M059J (cell line): ENCODE measurements at regions not wholly inside any gene's neighbourhood (a gene's known extent, or its start where the extent isn't known, plus 50 kb on each side); places are given as distances from the start of the nearest gene placed in this dataset.
"Not testable (repeated sequence)": the region's sequence is repeated elsewhere in the genome, so short reads cannot be mapped to it uniquely, and the experiment has no call there.

Experiments used
- DNase-seq: peaks from one replicate; pipeline ENCODE4 v3.0.0-alpha.2; 2012; ENCODE audit warnings: low read depth

DNA sequence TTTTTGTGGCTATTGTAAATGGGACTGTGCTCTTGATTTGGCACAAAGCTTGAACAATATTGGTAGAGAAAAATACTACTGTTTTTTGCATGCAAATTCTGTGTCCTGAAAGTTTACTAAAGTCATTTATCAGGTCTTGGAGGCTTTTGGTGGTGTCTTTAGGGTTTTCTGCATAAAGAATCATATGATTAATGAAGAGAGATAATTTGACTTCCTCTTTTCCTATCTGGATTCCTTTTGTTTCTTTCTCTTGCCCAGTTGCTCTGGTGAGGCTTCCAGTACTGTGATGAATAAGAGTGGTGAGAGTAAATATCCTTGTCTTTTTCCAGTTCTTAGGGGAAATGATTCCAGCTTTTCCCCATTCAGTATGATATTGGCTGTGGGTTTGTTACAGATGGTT lies 1166.7 kb downstream of the NCAM2 start:
- DNase-seq = no peak

DNA sequence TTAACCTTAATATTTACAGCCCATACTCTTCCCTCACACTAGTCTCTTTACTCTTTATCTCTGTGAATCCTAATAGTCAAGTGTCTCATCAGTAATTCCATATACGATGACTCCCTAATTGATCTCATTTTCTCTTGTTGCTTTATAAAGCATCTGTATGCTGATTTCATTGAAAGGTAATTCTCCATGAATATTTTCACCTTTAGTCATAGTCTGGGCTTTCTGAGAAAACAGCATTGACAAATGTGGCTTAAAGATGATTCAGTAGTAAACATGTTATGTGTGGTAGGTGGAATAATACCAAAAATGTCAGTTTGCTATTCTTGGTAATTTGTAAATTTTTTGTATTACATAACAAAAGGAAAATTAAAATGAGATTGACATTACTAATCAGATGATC lies 1176.5 kb downstream of the NCAM2 start:
- DNase-seq = peak; percentile 19

DNA sequence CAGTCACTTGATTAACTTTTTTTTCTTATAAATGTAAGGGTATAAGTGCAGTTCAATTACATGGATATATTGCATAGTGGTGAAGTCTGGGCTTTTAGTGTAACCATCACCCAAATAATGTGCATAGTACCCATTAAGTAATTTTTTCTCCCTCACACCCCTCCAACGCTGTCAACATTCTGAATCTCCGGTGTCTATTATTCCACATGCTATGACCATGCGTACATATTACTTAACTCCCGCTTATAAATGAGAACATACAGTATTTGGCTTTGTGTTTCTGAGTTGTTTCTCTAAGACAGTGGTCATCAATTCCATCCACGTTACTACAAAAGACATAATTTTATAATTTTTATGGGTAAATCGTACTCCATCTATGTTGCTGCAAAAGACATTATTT lies 1191.1 kb downstream of the NCAM2 start:
- DNase-seq = no peak

DNA sequence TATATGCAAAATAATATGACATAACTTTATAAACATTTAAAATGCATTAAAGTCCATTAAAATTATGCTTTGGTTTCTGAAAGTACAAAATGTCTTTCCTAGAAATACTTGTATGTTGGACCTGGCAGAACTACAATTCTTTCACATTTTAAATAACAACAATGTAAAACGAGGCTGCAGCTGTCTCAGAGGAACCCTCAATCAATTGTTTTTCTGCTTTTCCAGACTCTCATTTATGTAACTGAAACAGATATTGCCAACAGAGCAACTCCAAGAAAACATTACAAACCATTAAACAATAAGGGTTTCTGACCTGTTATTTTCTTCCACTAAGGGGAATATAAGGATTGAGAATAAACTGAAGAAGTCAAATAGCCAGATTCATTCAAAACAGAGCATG lies 1193.4 kb downstream of the NCAM2 start:
- DNase-seq = no peak

DNA sequence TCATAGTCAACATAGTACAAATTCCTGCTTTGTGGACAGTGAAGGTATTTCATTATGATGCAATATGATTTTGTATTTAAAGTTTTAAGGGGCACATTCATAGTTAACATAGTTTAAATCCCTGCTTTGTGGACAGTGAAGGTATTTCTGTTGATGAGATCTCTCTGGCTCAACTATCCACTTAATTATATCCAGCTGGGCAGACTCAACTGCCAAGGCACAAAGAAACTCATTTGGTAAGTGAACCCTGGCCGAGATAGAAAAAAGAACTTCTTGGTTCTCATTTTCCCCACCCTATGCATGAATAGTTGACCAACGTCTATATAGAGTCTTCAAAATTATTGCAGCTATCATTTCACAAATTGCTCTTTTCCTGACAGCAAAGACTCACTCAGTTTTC lies 1194.6 kb downstream of the NCAM2 start:
- DNase-seq = no peak

DNA sequence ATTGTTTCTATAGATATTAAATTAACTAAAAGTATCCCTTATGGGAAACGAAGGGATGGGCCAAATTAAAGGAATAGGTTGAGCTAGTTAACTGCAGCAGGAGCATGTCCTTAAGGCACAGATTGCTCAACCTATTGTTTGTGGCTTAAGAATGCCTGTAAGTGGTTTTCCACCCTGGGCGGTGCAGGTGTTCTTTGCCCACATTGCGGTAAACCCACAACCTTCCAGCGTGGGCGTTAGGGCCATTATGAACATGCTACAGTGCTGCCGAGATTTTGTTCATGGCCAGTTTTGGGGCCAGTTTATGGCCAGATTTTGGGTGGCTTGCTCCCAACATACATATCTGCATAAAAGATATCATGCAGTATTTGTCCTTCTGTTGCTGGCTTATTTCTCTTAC lies 1196.8 kb downstream of the NCAM2 start:
- not testable (repeated sequence) for DNase-seq

DNA sequence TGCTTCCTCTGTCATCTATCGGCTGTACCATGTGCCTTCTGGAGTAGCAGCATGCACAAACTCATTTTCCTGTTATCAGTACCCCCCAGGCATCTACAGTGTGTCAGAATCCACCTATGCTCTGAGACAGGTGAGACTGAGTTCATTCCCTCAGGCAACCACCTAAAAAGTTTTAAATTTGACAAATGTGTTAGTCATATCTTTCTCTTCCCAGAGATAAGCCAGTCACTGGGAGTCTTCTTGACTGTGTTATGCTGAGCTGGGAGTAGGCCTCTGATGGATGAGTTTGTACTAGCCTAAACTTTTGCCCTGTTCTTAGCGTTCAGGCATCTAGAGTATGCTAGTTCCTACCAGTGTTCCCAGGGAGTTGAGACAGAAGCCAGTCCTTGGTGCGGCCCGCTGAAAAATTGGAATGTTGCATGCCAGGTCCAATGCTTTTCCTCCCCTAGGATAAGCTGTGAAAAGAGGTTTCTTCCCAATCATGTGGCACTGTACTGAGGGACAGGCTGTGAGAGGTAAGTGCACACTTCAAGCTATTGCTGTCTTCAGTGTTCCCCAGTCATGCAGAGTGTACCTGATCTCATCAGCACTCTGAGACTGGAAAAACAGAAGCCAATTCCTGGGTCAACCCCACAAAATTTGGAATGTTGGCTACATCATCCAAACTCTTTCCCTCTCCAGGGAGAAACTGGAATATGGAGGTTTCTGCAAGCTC lies 1202.3 kb downstream of the NCAM2 start:
- DNase-seq = peak; percentile 16

DNA sequence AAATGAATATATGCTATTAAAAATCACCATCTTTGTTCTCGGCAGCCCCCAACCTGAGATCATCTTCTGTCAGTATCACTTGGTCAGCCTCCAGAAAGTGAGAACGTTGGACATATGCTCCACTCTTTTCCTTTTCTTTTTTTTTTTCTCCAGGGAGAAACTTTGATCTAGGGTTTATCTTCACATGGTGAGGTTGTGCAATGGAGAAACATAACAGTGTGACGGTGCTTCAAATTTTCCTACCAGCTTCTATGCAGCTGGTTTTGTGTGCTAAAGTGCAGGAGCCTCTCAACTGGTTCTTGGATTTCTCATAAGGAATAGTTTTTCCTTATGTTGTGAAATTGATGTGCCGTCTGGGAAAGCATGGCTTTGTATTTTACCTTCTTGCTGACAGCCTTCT lies 1202.9 kb downstream of the NCAM2 start:
- DNase-seq = no peak

DNA sequence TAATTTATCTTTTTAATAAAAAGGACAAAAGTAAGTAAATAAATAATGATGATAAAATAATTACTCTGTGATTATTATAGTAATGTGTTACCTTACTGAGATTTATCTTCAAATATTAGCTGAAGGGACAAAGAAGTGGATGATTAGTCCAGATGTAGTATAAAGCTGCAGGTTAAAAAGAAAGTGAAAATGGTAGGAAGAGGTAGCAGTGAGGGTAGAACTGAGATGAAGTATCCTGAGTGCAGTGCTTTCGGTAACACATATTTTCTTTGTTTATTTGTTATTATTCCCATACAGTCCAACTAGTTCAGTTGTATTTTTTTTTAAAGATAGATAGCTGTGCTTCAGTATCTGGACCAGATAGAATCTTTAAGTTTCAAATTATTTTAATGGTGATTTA lies 1203.5 kb downstream of the NCAM2 start:
- DNase-seq = no peak

DNA sequence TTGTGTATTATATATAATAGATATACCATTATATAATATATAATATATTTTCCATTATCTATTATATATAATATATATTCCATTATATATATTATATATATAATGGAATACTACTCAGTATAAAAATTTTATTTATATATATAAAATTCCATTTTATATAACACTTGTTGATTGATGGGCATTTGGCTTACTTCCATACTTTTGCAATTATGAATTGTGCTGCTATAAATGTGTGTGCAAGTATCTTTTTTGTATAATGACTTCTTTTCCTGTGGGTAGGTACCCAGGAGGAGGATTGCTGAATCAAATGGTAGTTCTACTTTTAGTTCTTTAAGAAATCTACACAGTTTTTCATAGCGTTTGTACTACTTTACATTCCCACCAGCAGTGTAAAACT lies 1211.1 kb downstream of the NCAM2 start:
- no peak for DNase-seq

DNA sequence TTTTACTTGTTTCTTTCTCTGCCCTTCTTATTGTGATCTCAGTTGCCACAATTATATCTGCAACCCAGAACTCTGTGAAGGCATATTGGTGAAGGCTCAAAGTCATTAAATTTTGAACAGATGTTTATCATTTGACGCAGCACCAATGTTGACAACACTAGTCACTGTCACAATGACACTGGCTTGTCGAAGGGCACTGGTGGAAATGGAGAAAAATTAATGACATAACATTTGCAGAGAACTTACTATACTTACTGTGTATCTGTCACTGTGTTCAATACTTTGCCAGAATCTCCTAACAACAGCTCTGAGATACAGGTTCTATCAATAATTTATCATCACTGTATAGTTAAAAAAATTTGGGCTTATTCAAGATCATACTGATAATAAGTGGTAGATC lies 1213.7 kb downstream of the NCAM2 start:
- DNase-seq = no peak

DNA sequence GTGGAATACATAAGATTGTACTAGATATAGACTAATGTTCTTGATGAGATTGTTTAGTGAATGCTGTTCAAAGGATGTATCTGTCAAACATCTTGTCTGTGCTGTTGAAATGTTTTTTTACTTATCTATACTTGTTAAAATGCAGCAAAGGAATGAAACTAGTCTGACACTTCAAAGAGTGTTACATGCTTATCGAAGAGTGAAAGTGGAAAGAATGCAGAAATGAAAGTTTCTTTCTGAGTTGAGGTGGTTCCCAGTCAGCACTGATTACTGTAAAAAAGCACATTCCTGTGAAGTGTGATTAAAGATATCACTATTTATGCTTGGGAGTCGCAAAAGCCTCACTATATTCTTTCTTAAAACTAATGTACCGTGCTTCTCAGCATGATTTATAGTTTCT lies 1225.2 kb downstream of the NCAM2 start:
- DNase-seq = no peak

DNA sequence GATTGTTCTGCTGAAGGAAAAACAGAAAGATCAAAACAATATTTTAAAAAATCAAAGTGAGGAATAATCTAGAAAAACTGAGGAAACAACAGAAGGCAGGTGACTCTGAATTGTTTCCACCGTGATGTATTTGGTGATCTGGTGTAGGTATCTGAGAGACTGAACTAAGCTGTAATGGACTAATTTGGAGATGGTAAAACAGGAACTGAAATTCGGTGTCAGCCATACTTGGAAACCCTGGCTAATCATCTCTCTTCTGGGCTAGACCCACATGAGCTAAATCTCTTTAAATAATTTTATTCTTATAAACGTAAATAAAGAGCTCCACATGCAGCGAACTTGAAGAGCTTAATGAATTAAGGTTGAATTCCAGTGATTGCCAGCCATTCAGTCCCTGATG lies 1226.1 kb downstream of the NCAM2 start:
- DNase-seq = no peak

DNA sequence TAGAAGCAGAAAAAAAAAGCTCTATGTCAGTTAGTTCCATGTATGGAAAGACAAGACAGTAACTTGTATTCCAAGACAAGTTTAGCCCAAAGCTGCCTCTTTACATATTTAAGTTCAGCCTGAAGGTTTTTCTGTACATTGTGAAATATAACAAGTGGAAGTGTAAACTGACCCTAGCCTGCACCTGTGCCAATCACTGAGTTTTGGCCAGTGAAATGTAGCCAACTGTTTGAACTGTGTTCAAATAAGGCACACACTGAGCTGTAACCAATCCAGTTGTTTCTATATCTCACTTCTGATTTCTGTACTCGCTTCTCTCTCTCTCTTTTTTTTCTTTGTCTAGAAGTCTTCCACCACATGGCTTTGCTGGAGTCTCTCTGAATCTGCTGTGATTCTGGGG lies 1227.1 kb downstream of the NCAM2 start:
- DNase-seq = no peak

DNA sequence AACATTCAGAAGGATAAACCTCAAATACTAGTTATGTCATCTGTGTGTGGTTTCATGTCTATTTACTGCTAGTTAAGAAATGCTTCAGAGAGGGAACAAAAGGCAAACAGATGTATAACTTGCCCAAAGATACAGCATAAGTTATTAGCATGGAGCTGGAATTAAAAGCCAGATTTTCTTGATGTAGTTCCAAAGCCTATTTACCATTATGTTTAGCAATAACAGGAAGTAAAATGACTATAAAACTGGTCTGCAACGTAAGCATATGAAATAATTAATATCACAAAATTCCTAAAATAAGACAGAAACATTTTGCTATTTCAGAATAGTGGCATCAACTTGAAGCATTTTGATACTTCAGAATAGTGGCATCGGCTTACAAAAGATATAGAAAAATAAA lies 1232.8 kb downstream of the NCAM2 start:
- no peak for DNase-seq

DNA sequence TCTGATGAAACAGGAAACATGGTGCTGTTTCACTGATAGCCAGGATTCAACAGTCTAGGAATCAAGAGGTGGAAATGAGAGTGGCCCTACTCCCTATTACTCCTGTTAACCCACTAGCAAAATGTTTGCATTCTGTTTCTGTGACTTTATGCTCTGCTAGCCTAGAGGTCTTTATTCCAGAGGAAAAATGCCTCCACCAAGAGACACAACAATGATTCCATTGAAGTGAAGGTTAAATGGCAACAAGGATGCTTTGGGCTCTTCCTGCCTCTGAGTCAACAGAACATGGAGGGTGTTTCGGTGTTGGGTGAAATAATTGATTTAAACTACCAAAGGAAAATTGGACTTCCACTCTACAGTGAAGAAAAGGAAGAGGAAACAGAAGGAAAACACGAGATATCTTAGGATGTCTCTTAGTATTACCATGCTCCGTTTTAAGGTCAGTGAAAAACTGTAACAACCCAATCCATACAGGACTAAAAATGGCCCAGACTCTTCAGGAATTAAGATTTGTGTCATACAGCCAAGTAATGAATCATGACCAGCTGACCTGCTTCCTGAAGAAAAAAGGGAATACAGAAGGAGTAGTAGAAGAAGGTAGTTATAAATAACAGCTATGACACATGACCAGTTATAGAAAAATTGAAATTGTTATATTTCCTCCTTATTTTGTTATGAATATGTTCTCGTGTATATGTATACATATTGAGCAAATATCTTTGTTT lies 1237.8 kb downstream of the NCAM2 start:
- DNase-seq = peak; percentile 4

DNA sequence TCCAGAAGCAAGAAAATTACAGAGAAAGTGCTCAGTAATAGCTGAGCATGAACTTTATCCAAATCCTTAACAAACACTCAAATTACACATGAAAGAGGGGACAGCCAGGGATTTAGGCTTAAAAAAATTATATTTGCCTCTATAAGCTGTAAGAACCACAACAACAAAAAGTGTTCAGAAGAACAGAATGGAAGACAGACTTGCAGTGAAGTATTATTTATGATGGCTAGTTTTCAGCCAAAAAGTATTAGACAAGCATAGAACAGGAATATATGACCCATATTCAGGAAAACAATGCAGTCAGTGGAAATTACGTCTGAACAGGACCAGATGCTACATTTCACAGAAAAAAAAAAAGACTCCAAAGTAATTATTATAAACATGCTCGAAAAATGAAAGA lies 1246.3 kb downstream of the NCAM2 start:
- no peak for DNase-seq

DNA sequence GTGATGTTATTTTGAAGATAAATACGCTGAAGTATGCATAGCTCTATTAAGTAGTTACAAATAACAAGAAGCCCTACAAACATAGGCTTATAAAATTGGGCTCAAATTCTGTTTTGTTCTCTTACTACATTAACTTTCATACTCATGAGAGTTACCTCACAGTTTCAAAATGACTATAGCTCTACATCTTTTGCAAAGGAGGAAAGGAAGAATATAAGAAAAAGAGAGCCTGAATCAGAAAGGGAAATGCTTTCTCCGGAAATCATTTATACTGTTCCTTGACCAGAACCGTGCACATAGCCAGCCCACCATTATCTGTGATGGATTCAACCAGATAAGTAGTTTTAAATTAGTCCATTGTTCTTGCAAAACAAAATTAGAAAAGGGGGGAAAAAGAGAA lies 1252.1 kb downstream of the NCAM2 start:
- DNase-seq = no peak

DNA sequence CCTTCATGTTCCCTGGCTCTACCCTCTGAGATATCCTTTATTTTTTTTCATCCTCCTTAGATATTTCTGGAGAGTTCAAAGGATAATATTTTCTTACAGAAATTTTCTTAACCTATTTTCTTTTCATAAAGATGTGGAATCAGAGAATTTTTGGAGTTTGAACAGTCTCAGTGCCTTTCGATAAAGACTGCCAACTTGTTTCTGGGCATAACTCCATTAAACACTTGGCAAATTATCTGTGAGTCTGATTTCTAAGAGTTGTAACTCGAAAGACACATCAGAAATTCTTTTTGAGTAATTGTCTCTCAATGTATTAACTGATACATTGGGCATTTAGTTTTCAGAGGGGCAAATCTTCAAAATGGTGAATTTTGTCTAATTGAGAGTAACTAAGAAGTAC lies 1255.6 kb downstream of the NCAM2 start:
- no peak for DNase-seq

DNA sequence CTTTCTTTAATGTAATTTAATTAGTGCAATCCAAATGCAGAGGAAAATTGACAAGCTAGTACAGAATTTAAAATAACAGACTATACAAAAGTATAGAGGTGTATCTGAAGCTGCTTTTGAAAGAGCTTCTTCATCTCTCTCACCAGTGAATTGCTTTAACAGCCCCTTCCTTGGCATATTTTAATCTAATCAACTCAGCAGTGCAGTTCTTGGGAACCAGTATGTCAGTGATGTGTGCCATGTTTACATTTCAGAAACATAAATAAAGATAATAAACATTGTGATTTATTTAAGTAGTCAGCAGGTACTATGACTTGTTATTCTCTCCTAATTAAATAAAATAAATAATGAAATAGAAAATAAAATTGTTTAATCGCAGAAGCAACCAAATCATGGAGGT lies 1260.6 kb downstream of the NCAM2 start:
- no peak for DNase-seq

DNA sequence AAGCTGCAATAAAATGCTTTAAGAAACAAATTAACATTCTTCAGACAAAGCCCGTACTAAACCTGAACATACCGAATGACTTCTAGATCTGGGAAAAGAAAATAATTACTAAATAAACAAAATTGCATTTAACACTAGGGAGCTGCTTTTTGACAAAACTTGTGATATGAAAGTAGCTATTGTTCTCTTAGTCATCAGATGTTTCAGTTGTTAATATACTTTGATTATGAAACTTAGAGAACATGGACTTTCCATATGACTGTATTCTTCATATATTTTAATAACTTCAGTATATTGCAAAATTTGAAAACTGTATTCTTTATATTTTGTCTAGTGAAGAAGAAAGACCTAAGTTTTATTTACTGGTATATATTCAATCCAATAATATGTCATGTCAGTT lies 1262.1 kb downstream of the NCAM2 start:
- no peak for DNase-seq

DNA sequence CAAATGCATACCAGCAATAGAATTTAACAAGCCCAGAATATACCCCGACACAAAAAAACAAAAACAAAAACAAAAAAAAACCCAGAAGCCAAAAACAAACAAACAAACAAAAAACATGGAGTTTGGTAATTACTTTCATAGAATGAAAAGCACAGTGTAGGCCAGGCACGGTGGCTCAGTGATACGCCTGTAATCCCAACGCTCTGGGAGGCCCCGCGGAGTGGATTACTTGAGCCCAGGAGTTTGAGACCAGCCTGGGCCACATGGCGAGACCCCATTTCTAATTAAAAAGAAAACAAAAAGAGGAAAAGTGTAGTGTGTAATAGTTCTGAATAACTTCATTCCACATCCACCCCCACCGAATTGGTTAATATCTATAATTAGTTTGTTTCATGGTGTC lies 1265.7 kb downstream of the NCAM2 start:
- no peak for DNase-seq

DNA sequence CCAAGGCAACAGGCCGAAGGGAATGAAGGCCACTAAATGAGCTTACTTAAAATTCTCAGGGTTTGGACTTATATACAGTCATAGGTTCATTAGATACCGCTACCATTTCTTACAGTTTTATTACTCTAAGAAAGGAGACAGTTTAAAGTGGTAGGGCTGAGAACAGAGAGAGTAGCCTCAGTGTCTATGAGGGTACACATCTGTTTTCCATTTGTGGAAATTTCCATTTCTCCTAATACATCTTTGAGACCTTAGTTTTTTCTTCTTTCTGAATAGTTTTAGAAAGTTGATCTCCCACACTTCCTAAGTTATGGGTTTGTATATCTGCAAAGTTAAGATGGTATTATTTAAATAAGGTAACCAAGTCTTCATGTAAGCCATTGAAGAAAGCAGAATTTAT lies 1279.1 kb downstream of the NCAM2 start:
- DNase-seq = no peak

DNA sequence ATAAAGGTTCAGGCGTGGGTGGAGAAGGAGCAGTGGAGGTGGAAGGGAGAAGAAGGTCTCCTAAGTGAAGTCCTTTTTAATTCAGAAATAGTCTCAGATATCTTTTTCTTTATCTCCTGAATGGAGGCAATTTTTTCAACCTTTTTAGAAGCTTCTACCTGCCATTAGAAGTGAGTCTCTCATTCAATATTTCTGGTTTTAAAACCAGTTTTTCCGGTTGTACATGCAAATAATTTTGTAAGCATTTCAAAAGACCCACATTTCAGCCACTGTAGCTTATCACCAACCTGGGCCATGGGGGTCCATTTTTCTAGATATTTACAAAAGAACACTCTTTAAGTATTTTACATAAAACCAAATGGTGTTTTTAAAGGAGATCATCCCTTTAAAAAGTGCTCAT lies 1280.2 kb downstream of the NCAM2 start:
- no peak for DNase-seq
